CD4-positive, alpha-beta T cell treated with Interferon alpha-2 for 1 hour (primary cell): ENCODE measurements at regions not wholly inside any gene's neighbourhood (a gene's known extent, or its start where the extent isn't known, plus 50 kb on each side); places are given as distances from the start of the nearest gene placed in this dataset.
"Not testable (repeated sequence)": the region's sequence is repeated elsewhere in the genome, so short reads cannot be mapped to it uniquely, and the experiment has no call there.

Experiments used
- DNase-seq, 2 donors: peaks; one replicate each; pipeline ENCODE4 v3.0.0-alpha.2; 2020 to 2022

DNA sequence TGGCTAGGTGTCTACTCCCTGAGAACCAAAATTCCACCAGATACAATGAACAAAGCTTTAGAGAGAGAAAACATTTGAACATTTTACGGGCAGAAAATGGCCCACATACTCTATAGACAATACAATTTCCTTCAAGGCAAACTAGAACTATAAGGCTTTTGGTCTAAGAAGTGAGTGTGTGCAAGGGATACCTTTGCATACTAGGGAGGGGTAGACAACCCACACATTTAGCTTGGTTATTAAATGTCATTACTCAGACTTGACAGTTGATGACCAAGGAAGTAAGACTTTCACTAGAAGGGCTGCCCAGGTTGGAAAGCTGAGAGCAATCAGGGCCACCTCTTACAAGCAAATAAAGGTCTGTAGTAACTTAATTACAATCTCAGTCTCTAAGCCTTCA, 64.0 kb upstream of the PLEKHM1 start:
- not testable (repeated sequence) for DNase-seq

DNA sequence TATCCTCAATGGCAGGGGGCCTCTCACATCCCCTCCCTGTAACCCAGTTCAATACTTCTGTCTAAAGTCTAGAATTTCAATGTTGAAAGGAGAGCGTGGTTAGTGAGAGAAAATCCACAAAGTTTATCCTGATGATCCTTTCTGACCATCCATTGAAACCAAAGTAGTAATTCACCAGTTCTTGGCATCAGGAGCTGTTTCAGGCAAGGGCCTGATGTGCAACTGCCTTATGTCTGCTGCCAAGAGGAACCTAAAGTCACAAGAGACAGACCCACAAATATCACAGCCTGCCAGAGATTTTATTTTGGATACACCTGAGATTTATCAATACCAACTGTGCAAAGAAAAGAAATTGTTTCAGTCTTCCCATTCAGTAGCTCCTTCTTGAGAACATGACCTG, 68.3 kb upstream of the PLEKHM1 start:
- not testable (repeated sequence) for DNase-seq

DNA sequence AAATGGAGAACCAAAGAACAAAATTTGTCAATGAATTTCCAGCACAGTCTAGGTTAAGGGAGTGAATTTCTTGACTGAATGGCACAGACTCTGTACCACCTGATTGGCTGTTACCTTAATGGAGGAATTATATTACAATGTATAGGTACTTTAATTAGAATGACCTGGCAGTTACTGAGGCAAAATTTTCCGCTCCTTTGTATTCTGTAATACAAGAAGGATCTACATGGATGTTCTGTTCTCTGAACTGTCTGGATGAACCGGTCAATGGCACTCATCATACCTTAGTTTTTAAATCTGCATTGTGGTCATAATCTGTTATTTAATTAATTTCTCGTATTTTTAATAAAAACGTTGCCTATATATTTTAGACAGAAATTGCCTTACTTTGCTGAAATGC, 72.3 kb upstream of the PLEKHM1 start:
- DNase-seq = not testable (repeated sequence)

DNA sequence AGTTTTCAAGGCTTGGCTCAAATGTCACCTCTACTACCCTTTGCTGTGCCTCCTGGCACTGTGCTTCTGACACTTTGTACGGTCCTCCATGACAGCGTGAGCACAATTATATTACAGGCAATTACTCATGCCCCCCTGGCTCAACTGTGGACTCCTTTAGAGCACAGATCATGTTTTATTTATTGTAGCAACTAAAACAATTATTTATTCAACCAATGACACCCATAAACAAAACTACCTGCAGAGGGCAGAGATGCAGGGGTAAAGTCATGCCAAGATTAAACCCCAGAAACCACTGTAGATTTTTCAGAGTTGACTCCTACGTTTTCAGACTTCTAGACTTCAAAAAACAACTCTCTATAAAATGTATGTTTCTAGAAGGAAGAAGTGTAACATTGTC, 72.8 kb upstream of the PLEKHM1 start:
- DNase-seq = not testable (repeated sequence)

DNA sequence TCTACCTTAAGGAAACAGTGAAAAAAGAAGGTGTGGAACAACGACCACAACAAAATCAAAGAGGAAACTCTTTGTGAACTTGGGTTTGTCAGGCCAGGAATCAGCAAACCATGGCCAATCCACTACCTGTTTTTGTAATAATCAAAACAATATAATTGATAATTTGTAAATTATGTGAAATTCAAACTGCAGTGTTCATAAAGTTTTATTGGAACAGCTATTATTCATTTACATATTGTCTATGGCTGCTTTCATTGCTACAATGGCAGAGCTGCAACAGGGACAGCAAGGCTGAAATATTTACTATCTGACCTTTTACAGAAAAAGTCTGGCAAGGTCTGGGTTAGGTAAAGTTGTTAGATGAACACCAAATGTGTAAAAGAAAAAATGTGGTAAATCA, 77.8 kb upstream of the PLEKHM1 start:
- DNase-seq = not testable (repeated sequence)

DNA sequence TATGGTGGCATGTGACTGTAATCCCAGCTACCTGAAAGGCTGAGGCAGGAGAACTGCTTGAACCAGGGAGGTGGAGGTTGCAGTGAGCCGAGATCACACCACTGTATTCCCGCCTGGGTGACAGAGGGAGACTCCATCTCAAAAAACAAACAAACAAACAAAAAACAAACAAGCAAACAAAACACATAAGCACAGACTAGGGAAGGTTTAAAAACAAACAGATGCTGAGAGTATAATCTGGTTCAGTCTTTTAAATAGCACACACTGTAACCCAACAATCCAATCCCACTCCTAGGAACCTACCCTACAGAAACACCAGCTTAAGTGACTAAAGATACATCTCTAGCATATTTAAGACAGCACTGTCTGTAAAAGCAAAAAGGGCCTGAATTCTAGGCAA, 82.8 kb upstream of the PLEKHM1 start:
- not testable (repeated sequence) for DNase-seq

DNA sequence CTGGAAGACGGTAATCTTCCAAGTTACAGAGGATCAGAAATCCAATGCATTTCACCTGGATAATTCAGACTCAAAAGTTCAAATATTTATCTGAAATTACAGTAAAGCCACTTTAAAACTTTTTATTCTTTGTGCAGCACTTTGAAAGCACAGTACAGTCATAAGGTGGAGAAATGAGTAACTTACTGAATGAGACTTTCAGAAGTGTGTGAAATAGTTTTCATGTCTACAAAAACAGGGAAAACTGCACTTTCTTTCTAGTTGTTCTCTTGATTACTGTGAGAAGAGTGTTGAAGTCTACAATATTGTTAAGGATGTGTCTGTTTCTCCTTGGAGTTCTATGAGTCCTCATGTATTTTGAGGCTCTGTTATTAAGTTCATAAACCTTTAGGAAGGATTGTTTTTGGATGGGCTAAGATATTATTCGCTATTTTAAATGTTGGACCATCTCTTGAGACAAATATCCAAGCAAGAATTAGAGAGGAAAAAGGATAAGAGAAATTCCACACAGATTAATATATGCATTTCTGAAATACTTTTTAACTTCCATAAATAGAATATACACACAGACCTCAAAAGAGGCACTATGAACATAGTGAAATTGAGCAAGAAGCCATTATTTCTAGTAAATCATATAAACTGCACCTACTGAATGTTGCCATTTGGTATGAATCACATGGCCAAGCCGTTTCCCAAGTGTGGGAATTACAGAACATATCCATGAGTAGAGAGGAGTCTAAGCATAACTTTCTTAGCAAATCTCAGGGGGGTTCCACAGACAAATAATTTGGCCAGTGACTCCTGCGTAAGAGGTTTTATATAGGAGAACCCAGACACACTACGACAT, 83.6 kb upstream of the PLEKHM1 start:
- no peak for DNase-seq

DNA sequence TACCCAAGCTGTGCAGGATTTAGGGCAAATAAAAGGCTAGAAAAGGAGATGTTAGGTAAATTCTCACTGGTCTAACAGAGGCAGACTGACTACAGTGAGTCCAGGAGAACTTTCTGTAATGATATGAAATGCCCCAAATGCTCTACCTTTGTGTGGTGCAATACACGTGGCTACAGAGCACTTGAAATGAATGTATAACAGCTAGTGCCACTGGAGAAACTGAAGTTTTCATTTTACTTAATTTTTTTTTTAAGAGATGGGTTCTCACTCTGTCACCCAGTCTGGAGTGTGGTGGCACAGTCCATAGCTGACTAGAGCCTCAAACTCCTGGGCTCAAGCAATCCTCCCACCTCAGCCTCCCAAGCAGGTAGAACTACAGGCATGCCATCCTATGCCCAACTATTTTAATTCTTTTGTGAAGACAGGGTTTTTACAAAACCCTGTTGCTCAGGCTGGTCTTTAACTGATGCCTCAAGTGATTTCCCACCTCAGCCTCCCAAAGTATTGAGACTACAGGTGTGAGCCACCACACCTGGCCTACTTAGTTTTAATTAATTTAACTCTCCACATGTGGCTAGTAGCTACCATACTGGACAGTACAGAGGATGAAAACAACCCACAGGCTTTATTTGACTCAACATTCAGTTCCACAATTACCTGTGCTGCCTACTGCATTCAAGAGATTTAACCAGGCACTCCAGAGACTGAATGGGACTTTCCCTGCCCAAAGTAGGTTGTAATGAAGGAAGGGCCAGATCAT, 84.8 kb upstream of the PLEKHM1 start:
- no peak for DNase-seq

DNA sequence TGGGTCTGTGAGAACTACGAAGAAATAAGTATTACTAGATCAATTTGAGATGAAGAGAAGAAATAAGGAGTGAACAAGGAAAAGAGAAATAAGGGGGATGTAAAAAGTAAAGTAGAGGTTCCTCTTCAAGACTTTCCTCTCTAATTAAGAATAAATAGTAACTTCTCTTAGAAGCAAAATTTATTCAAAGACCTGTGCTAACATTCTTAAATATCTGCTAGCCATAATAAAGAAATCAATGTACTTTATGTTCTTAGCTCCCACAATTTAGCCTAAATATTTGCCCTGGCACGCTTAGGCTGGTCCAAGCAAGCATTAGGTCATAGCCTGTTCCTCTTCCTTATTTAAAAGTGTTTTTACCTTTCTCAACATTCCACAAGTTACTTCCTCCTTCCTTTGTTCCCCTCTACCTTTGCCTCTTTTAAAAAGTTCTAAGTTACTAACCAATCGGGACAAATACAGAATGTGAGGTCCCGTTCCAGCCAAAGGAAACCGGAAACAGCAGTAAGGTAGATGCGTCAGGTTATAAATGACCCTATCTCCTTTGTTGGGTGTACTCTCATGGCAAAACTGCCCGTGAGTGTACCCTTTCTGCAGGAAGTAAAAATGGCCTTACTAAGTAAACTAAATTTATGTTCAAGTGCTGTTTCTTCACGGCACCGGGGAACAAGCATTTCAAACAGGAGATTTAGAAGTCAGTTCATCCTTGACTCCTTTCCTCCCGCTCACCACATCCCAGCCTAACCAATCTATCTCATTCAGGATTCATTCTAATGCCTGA, 86.2 kb upstream of the PLEKHM1 start:
- DNase-seq = not testable (repeated sequence)

DNA sequence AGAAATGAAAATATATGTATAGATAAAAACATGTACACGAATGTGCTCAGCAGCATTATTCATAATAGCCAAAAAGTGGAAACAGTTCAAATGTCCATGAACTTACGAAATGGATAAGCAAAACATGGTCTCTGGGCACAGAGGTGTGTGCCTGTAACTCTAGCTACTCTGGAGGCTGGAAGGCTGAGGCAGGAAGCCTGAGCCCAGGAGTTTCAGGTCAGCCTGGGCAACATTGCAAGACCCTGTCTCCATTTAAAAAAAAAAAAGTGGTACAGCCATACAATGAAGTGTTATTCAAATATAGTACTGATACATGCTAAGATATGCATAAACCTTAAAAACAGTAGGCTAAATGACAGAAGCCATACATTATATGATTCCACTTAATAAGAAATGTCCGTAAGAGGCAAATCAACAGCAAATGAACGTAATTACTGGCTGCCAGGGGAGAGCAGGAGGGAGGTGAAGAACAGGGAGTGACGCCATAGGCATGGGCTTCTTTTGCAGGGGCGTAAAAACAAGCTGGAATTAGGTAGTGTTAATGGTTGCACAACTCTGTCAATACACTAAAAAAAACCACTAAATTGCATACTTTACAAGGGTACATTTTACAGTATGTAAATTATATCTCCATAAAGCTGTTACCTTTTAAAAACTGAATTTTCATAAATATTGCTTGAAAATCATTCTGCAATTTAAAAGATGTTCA, 87.2 kb upstream of the PLEKHM1 start:
- DNase-seq = no peak

DNA sequence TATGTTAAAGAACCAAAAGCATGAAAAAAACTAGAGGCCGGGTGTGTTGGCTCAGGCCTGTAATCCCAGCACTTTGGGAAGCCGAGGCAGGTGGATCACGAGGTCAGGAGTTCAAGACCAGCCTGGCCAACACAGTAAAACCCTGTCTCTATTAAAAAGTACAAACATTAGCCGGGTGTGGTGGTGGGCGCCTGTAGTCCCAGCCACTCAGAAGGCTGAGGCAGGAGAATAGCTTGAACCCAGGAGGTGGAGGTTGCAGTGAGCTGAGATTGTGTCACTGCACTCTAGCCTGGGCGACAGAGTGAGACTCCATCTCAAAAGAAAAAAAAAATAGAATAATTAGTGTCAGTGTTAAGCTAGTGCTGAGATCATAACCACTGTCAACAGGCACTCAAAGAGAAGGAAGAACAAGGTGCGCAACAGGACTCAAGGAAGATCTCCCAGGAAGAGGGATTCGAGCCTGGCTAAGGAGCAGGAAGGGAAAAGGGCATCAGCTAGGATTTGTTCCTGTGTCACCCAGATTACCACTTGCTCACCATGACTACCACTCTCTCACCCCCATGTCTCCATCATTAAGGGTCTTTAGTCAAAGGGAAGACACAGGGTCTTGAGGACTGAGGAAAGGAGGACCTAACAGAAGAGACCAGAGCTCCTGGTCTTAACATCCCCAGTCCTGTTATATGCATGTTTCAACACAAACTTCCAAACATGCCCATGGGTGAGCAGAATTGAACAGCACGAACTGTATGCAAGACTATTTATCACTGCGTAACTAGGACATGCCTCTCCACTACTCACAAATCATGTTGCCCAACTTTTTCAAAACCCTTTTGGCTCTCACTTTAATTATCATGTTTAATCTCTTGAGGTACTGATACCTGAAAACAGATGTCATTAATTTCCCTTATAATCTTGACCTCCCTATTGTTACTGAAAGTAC, 88.3 kb upstream of the PLEKHM1 start:
- DNase-seq = no peak

DNA sequence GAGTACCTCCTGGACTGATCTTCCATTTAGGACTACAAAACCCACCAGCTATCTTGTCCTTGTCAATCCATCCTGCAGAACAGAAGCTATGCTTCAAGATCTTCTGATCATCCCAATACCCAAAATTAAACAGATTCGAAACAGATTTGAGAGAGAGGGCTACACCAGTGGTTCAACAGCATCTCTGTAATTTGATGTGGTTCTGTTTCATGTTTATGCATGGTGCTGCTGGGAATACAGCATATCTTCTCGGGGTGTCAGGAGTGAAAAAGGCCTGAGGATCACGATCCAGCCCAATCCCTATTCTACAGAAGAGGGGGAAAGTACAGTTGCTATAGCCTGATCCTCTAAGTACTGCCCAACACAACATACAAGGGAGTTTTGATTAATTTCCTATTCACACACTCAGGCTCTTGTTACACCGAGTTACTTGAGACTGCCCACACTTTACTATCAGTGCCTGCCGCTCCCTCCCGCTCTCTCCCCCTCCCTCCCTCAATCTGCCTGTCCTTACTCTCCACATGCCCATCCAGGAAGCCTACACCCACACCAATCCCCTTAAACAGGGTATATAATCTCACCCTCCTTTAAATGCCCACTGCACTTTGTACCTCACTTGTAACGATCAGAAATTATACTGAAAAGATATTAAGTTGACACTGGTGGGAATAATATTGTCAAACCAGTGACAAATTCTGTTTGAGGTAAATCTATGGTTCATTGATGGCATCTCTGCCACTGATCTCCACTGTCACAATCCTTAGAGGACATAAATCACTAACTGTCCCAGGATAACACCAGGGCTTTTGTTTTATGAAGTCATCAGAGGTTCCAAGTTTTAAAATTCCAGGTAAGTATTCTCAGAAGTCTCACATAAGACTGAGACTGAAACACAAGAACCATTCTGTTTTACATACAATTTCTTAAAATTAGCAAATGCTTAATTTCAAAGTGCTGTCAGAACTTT, 89.3 kb upstream of the PLEKHM1 start:
- no peak for DNase-seq

DNA sequence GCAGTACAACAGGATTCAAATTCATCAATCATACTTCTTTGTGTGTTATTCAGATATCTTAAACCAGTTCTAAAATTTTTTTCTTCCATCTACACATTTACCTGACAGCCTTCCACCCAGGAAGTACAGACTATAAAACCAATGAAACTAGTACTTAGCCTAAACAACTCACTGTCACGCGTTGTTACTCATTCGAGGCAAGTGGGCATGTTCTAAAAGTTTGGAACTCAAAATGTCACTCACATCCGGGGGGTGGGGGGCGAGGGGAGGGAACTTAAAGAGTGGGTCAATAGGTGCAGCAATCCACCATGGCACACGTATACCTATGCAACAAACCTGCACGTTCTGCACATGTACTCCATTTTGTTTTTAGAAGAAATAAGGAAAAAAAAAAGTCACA, 90.4 kb upstream of the PLEKHM1 start:
- DNase-seq = no peak

DNA sequence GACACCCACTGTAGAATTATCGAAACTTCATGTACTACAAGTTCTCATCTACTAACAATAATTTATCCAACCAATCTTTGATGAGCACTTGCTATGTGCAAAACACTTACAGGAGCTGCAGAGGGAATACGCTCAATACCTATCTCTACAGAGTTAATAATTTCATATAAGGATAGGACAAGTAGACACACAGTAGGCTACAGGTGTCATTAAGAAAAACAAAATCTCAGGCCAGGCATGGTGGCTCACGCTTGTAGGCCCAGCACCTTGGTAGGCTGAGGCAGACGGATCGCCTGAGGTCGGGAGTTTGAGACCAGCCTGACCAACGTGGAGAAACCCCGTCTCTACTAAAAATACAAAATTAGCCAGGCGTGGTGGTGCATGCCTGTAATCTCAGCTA, 91.3 kb upstream of the PLEKHM1 start:
- DNase-seq = no peak

DNA sequence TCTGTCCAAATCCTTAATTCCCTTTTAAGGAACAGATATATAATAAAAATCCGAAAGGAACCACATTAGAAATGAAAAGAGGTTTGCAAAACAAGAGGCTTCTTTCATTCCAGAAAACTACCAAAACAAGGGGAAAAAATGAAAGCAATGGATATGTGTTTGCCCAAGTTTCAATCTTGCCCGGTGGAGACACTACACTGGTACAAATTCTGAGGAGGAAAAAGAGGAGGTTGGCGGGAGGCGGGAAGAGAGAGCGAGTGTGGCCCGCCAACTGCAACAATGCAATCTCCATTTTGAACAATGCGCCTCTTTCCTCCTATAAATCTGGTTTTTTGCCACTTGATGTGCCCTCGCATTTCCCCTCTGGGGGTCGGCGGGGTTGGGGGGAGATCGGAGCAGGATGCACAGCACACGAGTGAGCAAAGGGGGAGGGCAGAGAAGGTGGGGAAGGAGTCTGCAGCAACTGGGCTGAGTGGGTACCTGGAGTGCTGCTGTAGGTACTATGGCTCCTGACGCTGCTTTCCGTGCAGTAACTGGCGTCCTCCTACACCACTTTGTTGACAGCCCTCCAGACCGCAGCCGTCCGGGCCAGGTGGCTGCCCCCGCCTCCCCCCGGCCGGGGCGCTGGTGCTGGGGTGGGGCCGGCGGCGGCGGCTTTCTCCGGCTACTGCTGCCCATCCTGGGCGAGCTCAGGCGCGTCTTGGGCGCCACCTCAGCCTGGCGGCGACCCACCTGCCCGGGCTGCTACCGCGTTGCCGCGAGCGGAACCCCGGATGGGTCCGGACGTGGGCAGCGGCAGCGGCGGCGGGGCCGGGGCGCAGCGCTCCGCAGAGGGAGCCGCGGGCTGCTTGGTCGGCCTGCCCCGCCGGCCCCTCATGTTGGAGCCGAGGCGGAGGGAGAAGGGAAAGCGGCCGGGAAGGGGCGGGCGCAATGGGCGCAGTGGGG, 93.8 kb upstream of the PLEKHM1 start:
- peak; percentile 77 to 78 for DNase-seq

DNA sequence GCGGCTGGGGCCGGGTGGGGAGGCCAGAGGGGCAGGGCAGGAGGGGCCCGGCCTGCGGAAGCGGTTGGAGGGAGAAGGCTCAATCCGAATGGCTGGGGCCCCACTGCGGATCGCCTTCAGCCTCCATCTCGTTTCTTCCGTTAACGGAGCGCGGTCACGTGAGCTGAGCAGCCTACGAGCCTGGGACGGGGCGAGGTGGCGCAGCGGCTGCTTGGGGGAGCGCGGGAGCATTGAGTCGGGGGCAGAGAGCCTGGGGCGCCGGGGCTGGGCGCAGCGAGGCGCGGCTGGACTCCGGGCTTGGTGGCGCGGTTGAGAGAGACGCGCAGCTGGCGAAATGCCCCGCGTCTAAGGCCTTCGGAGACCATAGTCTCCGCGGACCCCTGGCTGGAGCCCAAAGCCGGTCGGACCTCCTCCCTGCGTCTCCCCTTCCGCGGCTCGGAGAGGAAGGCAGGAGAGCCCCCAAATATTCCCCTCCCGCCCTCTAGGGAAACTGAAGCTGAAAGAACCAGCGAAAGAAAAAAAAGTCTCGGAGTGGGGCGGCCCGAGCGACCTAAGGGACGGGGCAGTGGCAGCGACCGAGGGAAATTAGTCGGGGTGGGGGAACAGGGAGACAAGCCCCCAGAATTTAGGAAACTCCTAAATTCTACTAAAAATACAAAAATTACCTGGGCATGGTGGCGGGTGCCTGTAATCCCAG, 94.7 kb upstream of the PLEKHM1 start:
- peak; percentile 81 to 83 for DNase-seq

DNA sequence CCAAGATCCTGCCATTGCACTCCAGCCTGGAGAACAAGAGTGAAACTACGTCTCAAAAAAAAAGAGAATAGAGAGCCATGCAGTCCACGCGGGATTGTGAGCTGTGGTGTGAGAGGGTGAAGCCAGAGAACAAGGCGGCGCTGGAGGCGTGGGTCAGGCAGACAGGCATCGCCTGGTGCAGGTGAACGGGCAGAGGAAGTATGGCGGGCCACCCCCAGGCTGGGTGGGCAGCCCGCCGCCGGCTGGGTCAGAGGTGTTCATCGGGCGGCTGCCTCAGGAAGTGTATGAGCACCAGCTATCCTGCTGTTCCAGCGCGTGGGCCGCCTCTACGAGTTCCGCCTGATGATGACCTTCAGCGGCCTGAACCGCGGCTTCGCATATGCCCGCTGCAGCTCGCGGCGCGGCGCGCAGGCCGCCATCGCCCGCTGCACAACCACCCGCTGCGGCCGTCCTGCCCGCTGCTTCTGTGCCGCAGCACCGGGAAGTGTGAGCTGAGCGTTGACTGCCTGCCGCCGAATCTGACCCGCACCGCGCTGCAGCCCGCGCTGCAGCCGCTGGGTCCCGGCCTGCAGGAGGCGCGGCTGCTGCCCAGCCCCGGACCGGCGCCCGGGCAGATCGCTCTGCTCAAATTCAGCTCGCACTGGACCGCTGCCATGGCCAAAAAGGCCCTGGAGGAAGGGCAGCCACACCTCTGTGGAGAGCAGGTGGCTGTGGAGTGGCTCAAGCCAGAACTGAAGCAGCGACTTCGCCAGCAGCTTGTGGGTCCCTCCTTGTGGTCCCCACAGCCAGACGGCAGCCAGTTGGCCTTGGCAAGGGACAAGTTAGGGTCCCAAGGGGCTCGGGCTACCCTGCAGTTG, 95.5 kb upstream of the PLEKHM1 start:
- peak; percentile 20 to 37 for DNase-seq

DNA sequence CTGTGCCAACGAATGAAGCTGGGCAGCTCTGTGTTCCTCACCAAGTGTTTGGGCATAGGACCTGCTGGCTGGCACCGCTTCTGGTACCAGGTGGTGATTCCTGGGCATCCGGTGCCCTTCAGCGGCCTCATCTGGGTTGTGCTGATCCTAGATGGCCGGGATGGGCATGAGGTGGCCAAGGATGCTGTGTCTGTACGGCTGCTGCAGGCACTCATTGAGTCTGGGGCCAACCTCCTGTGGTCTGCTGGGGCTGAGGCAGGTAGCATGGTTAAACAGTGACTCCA, 96.1 kb upstream of the PLEKHM1 start:
- DNase-seq = not testable (repeated sequence)
